GM23338 (cell line): ENCODE measurements at regions not wholly inside any gene's neighbourhood (a gene's known extent, or its start where the extent isn't known, plus 50 kb on each side); places are given as distances from the start of the nearest gene placed in this dataset.

Experiments used
- ATAC-seq: fragments of 200-7000 bp; cut with Tn5 transposase; 3 replicates; pipeline ENCODE4 v1.9.1; 2020
- DNase-seq: peaks from one replicate; pipeline ENCODE4 v3.0.0-alpha.2; 2015; ENCODE audit warnings: low spot score
- H2AFZ ChIP-seq: fragments of 200-600 bp; sonication (generic); 2 replicates; pipeline ENCODE4 v1.8.0; 2016; ENCODE audit warnings: antibody characterized with exemption, mild to moderate bottlenecking, moderate library complexity
- H3F3A ChIP-seq: fragments of 200-600 bp; sonication (generic); replicated peaks from 2 replicates; pipeline ENCODE4 v1.8.0; 2017; ENCODE audit warnings: antibody characterized with exemption, mixed run types, low read depth
- H3K27ac ChIP-seq: fragments of 200-600 bp; sonication (generic); 2 replicates; pipeline ENCODE4 v1.6.1; 2016; ENCODE audit warnings: low read depth
- H3K27me3 ChIP-seq: fragments of 200-600 bp; sonication (generic); 2 replicates; pipeline ENCODE4 v1.8.0; 2016; ENCODE audit warnings: mild to moderate bottlenecking, mixed run types, moderate library complexity; ENCODE audit not compliant: insufficient read depth
- H3K36me3 ChIP-seq: fragments of 200-600 bp; sonication (generic); 2 replicates; pipeline ENCODE4 v1.8.0; 2016; ENCODE audit warnings: mild to moderate bottlenecking; ENCODE audit not compliant: insufficient read depth
- H3K4me1 ChIP-seq: fragments of 200-600 bp; sonication (generic); 2 replicates; pipeline ENCODE4 v1.8.0; 2016; ENCODE audit warnings: mild to moderate bottlenecking, moderate library complexity; ENCODE audit not compliant: insufficient read depth
- H3K4me2 ChIP-seq: fragments of 200-600 bp; sonication (generic); 2 replicates; pipeline ENCODE4 v1.7.1; 2017; ENCODE audit warnings: mixed run types
- H3K4me3 ChIP-seq: fragments of 200-600 bp; sonication (generic); 2 replicates; pipeline ENCODE4 v1.6.1; 2016; ENCODE audit warnings: mixed run types
- H3K79me2 ChIP-seq: fragments of 200-600 bp; sonication (generic); replicated peaks from 2 replicates; pipeline ENCODE4 v1.8.0; 2017; ENCODE audit warnings: mild to moderate bottlenecking; ENCODE audit not compliant: insufficient read depth
- H3K9me2 ChIP-seq: fragments of 200-600 bp; sonication (generic); 2 replicates; pipeline ENCODE4 v1.8.0; 2017; ENCODE audit not compliant: insufficient read depth
- H4K20me1 ChIP-seq: fragments of 200-600 bp; sonication (generic); replicated peaks from 2 replicates; pipeline ENCODE4 v1.8.0; 2017; ENCODE audit warnings: mild to moderate bottlenecking; ENCODE audit not compliant: insufficient read depth
- H3K27ac Mint-ChIP-seq: 2 replicates; pipeline ENCODE4 v1.8.0; 2020; ENCODE audit warnings: inconsistent platforms, mild to moderate bottlenecking, moderate library complexity, mixed read lengths
- H3K27me3 Mint-ChIP-seq: 3 replicates; pipeline ENCODE4 v1.8.0; 2022; ENCODE audit warnings: low read depth, mild to moderate bottlenecking, moderate library complexity, mixed read lengths, inconsistent platforms; ENCODE audit not compliant: insufficient read depth, poor library complexity
- H3K36me3 Mint-ChIP-seq: 3 replicates; pipeline ENCODE4 v1.8.0; 2021; ENCODE audit warnings: low read depth, mild to moderate bottlenecking, inconsistent platforms, moderate library complexity, mixed read lengths
- H3K4me1 Mint-ChIP-seq: 3 replicates; pipeline ENCODE4 v1.8.0; 2020; ENCODE audit warnings: mild to moderate bottlenecking, inconsistent platforms, mixed read lengths
- H3K4me3 Mint-ChIP-seq: 3 replicates; pipeline ENCODE4 v1.8.0; 2021; ENCODE audit warnings: moderate library complexity, mild to moderate bottlenecking, inconsistent platforms, mixed read lengths
- H3K9me3 Mint-ChIP-seq: 3 replicates; pipeline ENCODE4 v1.8.0; 2020; ENCODE audit warnings: moderate library complexity, mild to moderate bottlenecking, inconsistent platforms, mixed read lengths
- CREB1 ChIP-seq: fragments of 250-450 bp; sonication (Bioruptor Pico); IDR thresholded peaks from 2 replicates; pipeline ENCODE4 v1.5.0; 2020; ENCODE audit warnings: low read depth, mild to moderate bottlenecking, moderate library complexity
- EZH2 ChIP-seq: fragments of 200-600 bp; sonication (generic); IDR thresholded peaks from one replicate; pipeline ENCODE4 v1.8.0; 2017; ENCODE audit warnings: antibody characterized with exemption, mild to moderate bottlenecking, low read depth; ENCODE audit not compliant: unreplicated experiment
- EZH2phosphoT487 ChIP-seq: fragments of 200-600 bp; sonication (generic); IDR thresholded peaks from one replicate; pipeline ENCODE4 v1.8.1; 2018; ENCODE audit warnings: antibody characterized with exemption; ENCODE audit not compliant: unreplicated experiment
- JUNB ChIP-seq: IDR thresholded peaks from one replicate; pipeline ENCODE4 v1.6.1; 2016; ENCODE audit warnings: antibody characterized with exemption; ENCODE audit not compliant: unreplicated experiment
- NANOG ChIP-seq: IDR thresholded peaks from 2 replicates; pipeline ENCODE4 v1.6.1; 2016; ENCODE audit warnings: antibody characterized with exemption, borderline replicate concordance
- POLR2AphosphoS5 ChIP-seq: IDR thresholded peaks from 2 replicates; pipeline ENCODE4 v1.6.1; 2016; ENCODE audit warnings: antibody characterized with exemption, low read depth
- STAT1 ChIP-seq: IDR thresholded peaks from one replicate; pipeline ENCODE4 v1.6.1; 2016; ENCODE audit warnings: antibody characterized with exemption; ENCODE audit not compliant: unreplicated experiment
- ZNF114 ChIP-seq: fragments of 250-450 bp; sonication (Bioruptor Pico); IDR thresholded peaks from 2 replicates; pipeline ENCODE4 v1.5.0; 2020; ENCODE audit warnings: mild to moderate bottlenecking, moderate library complexity
- ZNF331 ChIP-seq: fragments of 250-450 bp; sonication (Bioruptor Pico); IDR thresholded peaks from 2 replicates; pipeline ENCODE4 v1.5.0; 2020; ENCODE audit warnings: low read depth, mild to moderate bottlenecking, moderate library complexity
- TF ChIP-seq, protein P1 (sequence below): IDR thresholded peaks from 2 replicates; pipeline ENCODE4 v1.6.1; 2016; ENCODE audit warnings: antibody characterized with exemption
- TF ChIP-seq, protein P2 (sequence below), 2 experiments: fragments of 200-600 bp in 1 of 2; sonication (generic) in 1 of 2; conservative IDR thresholded peaks; 2 replicates each; pipeline versions ENCODE4 v1.5.1 to v1.6.1; 2016 to 2017; ENCODE audit warnings: antibody characterized with exemption in 2 of 2, low read depth in 2 of 2, mild to moderate bottlenecking in 2 of 2, moderate library complexity in 1 of 2
- TF ChIP-seq, protein P3 (sequence below): IDR thresholded peaks from one replicate; pipeline ENCODE4 v1.6.1; 2018; ENCODE audit warnings: antibody characterized with exemption; ENCODE audit not compliant: unreplicated experiment
- TF ChIP-seq, protein P4 (sequence below): fragments of 250-450 bp; sonication (Bioruptor Pico); IDR thresholded peaks from 2 replicates; pipeline ENCODE4 v1.5.0; 2020; ENCODE audit warnings: mild to moderate bottlenecking, moderate library complexity

DNA sequence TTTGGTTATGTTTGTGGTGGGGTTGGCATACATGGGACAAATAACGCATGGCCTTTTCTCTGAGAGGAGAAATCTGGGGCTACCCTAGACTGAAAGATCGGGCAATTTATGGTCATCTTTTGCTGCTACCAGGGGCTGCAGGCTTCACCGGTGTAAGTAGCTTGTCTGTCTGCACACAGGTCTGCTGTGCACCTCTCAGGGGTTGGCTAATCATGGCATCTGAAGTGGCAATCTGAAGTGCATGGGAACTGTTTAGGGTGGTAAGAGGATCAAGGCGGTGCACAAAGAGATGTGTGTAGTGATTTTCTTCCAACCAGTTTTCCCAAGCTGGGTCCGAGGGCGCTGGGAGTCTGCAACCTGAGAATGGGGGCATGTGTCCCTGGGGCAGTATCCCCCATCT is 141.3 kb downstream of the EMP1 start:
- Mint-ChIP-seq H3K27ac (no peak overlapping the region), H3K4me3 (no peak overlapping the region), H3K27me3 (peaks cover 4% of the 10 kb centered on the region), H3K9me3 (no peaks in the 10 kb centered on the region), H3K4me1 (no peaks in the 10 kb centered on the region), H3K36me3 (no peaks in the 10 kb centered on the region; the same call in 2 of the 3 replicates)
- no peaks in the 10 kb centered on the region for H3K4me1 ChIP-seq
- no peaks in the 10 kb centered on the region for H3K79me2 ChIP-seq
- H3K27ac ChIP-seq = no peak overlapping the region
- no peak overlapping the region for H3K4me2 ChIP-seq
- H3K4me3 ChIP-seq = no peak overlapping the region
- ATAC-seq (no peak), DNase-seq (no peak)
- TF ChIP-seq, protein P1, sequence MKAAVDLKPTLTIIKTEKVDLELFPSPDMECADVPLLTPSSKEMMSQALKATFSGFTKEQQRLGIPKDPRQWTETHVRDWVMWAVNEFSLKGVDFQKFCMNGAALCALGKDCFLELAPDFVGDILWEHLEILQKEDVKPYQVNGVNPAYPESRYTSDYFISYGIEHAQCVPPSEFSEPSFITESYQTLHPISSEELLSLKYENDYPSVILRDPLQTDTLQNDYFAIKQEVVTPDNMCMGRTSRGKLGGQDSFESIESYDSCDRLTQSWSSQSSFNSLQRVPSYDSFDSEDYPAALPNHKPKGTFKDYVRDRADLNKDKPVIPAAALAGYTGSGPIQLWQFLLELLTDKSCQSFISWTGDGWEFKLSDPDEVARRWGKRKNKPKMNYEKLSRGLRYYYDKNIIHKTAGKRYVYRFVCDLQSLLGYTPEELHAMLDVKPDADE = no peak
- TF ChIP-seq STAT1 = no peak
- TF ChIP-seq JUNB = no peak
- TF ChIP-seq EZH2 = no peak
- TF ChIP-seq EZH2phosphoT487 = no peak
- TF ChIP-seq NANOG = no peak
- no peak for TF ChIP-seq CREB1 (CRISPR knock-in tag)
- no peak for TF ChIP-seq ZNF331 (CRISPR knock-in tag)
- TF ChIP-seq, protein P2, sequence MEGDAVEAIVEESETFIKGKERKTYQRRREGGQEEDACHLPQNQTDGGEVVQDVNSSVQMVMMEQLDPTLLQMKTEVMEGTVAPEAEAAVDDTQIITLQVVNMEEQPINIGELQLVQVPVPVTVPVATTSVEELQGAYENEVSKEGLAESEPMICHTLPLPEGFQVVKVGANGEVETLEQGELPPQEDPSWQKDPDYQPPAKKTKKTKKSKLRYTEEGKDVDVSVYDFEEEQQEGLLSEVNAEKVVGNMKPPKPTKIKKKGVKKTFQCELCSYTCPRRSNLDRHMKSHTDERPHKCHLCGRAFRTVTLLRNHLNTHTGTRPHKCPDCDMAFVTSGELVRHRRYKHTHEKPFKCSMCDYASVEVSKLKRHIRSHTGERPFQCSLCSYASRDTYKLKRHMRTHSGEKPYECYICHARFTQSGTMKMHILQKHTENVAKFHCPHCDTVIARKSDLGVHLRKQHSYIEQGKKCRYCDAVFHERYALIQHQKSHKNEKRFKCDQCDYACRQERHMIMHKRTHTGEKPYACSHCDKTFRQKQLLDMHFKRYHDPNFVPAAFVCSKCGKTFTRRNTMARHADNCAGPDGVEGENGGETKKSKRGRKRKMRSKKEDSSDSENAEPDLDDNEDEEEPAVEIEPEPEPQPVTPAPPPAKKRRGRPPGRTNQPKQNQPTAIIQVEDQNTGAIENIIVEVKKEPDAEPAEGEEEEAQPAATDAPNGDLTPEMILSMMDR (conservative IDR thresholded peaks at IDR 0.05; ENCODE audit: low read depth in 2 of 2) = no peak
- TF ChIP-seq ZNF114 (CRISPR knock-in tag) = no peak
- TF ChIP-seq, protein P3, sequence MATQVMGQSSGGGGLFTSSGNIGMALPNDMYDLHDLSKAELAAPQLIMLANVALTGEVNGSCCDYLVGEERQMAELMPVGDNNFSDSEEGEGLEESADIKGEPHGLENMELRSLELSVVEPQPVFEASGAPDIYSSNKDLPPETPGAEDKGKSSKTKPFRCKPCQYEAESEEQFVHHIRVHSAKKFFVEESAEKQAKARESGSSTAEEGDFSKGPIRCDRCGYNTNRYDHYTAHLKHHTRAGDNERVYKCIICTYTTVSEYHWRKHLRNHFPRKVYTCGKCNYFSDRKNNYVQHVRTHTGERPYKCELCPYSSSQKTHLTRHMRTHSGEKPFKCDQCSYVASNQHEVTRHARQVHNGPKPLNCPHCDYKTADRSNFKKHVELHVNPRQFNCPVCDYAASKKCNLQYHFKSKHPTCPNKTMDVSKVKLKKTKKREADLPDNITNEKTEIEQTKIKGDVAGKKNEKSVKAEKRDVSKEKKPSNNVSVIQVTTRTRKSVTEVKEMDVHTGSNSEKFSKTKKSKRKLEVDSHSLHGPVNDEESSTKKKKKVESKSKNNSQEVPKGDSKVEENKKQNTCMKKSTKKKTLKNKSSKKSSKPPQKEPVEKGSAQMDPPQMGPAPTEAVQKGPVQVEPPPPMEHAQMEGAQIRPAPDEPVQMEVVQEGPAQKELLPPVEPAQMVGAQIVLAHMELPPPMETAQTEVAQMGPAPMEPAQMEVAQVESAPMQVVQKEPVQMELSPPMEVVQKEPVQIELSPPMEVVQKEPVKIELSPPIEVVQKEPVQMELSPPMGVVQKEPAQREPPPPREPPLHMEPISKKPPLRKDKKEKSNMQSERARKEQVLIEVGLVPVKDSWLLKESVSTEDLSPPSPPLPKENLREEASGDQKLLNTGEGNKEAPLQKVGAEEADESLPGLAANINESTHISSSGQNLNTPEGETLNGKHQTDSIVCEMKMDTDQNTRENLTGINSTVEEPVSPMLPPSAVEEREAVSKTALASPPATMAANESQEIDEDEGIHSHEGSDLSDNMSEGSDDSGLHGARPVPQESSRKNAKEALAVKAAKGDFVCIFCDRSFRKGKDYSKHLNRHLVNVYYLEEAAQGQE = no peak
- TF ChIP-seq POLR2AphosphoS5 = no peak
- TF ChIP-seq, protein P4, sequence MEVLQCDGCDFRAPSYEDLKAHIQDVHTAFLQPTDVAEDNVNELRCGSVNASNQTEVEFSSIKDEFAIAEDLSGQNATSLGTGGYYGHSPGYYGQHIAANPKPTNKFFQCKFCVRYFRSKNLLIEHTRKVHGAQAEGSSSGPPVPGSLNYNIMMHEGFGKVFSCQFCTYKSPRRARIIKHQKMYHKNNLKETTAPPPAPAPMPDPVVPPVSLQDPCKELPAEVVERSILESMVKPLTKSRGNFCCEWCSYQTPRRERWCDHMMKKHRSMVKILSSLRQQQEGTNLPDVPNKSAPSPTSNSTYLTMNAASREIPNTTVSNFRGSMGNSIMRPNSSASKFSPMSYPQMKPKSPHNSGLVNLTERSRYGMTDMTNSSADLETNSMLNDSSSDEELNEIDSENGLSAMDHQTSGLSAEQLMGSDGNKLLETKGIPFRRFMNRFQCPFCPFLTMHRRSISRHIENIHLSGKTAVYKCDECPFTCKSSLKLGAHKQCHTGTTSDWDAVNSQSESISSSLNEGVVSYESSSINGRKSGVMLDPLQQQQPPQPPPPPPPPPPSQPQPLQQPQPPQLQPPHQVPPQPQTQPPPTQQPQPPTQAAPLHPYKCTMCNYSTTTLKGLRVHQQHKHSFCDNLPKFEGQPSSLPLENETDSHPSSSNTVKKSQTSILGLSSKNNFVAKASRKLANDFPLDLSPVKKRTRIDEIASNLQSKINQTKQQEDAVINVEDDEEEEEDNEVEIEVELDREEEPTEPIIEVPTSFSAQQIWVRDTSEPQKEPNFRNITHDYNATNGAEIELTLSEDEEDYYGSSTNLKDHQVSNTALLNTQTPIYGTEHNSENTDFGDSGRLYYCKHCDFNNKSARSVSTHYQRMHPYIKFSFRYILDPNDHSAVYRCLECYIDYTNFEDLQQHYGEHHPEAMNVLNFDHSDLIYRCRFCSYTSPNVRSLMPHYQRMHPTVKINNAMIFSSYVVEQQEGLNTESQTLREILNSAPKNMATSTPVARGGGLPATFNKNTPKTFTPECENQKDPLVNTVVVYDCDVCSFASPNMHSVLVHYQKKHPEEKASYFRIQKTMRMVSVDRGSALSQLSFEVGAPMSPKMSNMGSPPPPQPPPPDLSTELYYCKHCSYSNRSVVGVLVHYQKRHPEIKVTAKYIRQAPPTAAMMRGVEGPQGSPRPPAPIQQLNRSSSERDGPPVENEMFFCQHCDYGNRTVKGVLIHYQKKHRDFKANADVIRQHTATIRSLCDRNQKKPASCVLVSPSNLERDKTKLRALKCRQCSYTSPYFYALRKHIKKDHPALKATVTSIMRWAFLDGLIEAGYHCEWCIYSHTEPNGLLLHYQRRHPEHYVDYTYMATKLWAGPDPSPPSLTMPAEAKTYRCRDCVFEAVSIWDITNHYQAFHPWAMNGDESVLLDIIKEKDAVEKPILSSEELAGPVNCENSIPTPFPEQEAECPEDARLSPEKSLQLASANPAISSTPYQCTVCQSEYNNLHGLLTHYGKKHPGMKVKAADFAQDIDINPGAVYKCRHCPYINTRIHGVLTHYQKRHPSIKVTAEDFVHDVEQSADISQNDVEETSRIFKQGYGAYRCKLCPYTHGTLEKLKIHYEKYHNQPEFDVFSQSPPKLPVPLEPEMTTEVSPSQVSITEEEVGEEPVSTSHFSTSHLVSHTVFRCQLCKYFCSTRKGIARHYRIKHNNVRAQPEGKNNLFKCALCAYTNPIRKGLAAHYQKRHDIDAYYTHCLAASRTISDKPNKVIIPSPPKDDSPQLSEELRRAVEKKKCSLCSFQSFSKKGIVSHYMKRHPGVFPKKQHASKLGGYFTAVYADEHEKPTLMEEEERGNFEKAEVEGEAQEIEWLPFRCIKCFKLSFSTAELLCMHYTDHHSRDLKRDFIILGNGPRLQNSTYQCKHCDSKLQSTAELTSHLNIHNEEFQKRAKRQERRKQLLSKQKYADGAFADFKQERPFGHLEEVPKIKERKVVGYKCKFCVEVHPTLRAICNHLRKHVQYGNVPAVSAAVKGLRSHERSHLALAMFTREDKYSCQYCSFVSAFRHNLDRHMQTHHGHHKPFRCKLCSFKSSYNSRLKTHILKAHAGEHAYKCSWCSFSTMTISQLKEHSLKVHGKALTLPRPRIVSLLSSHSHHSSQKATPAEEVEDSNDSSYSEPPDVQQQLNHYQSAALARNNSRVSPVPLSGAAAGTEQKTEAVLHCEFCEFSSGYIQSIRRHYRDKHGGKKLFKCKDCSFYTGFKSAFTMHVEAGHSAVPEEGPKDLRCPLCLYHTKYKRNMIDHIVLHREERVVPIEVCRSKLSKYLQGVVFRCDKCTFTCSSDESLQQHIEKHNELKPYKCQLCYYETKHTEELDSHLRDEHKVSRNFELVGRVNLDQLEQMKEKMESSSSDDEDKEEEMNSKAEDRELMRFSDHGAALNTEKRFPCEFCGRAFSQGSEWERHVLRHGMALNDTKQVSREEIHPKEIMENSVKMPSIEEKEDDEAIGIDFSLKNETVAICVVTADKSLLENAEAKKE = no peak
- H2AFZ ChIP-seq = no peak overlapping the region
- no peaks in the 10 kb centered on the region for H3F3A ChIP-seq
- H4K20me1 ChIP-seq = no peaks in the 10 kb centered on the region
- H3K27me3 ChIP-seq = no peaks in the 10 kb centered on the region
- H3K36me3 ChIP-seq = no peaks in the 10 kb centered on the region
- H3K9me2 ChIP-seq = peaks cover 6% of the 10 kb centered on the region
